ENCODE measurements at regions not wholly inside any gene's neighbourhood (a gene's known extent, or its start where the extent isn't known, plus 50 kb on each side); places are given as distances from the start of the nearest gene placed in this dataset.

DNA sequence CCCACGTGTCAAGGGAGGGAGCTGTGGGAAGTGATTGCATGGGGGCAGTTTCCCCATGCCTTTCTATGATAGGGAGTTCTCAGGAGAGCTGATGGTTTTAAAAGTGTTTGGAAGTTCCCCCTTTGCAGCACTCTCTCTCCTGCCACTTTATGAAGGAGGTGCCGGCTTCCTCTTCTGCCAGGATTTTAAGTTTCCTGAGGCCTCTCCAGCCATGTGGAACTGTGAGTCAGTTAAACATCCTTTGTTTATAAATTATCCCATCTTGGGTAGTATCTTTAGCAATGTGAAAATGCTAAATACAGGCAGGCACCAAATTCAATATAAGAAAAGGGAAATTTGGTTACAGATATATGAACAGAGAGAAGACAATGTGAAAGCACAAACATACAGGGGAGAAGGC lies 96.4 kb upstream of the EPHA7 start:
- TF ChIP-seq, protein P1, sequence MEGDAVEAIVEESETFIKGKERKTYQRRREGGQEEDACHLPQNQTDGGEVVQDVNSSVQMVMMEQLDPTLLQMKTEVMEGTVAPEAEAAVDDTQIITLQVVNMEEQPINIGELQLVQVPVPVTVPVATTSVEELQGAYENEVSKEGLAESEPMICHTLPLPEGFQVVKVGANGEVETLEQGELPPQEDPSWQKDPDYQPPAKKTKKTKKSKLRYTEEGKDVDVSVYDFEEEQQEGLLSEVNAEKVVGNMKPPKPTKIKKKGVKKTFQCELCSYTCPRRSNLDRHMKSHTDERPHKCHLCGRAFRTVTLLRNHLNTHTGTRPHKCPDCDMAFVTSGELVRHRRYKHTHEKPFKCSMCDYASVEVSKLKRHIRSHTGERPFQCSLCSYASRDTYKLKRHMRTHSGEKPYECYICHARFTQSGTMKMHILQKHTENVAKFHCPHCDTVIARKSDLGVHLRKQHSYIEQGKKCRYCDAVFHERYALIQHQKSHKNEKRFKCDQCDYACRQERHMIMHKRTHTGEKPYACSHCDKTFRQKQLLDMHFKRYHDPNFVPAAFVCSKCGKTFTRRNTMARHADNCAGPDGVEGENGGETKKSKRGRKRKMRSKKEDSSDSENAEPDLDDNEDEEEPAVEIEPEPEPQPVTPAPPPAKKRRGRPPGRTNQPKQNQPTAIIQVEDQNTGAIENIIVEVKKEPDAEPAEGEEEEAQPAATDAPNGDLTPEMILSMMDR (IDR thresholded peaks at IDR 0.05; ENCODE audit: low read depth, low read length) = no peak
- no peak for TF ChIP-seq EZH2phosphoT487 (IDR thresholded peaks at IDR 0.05; ENCODE audit: low read depth)

Data from OCI-LY3 (cell line).